ENCODE measurements at regions not wholly inside any gene's neighbourhood (a gene's known extent, or its start where the extent isn't known, plus 50 kb on each side); places are given as distances from the start of the nearest gene placed in this dataset.

- Histone ChIP-seq H3K9me3 (replicated peaks; ENCODE audit: control insufficient read depth, insufficient read depth, low read depth, low read length) (no peaks in the 10 kb centered on the region), H2AFZ (ENCODE audit: low read depth, low read length) (peak overlapping the region; percentile 59), H3K27ac (ENCODE audit: extremely low read depth, low read depth, low read length) (no peak overlapping the region), H3K9ac (ENCODE audit: insufficient read depth in 1 of 2, low read depth in 2 of 2, low read length in 2 of 2) (no peak overlapping the region), H3K4me1 (replicated peaks in 1 of 2; ENCODE audit: control insufficient read depth in 2 of 2, insufficient read depth in 2 of 2, low read length in 2 of 2) (no peaks in the 10 kb centered on the region; a peak in 1 of 5 replicates), H3K9me1 (ENCODE audit: control insufficient read depth, insufficient read depth, low read length) (no peaks in the 10 kb centered on the region), H3K79me2 (ENCODE audit: control insufficient read depth, insufficient read depth, low read length) (no peaks in the 10 kb centered on the region), H3K4me2 (ENCODE audit: insufficient read depth, low read length) (peak overlapping the region; percentile 22; the same call in 1 of the 2 replicates), H4K20me1 (replicated peaks; ENCODE audit: control insufficient read depth, insufficient read depth, low read length) (no peaks in the 10 kb centered on the region), H3K36me3 (ENCODE audit: control insufficient read depth, insufficient read depth, low read length) (no peaks in the 10 kb centered on the region), H3K27me3 (ENCODE audit: control insufficient read depth in 2 of 2, insufficient read depth in 2 of 2, low read length in 2 of 2) (no peaks in the 10 kb centered on the region), H3K4me3 (no peak overlapping the region)
- FAIRE-seq (no peak), ATAC-seq (peak; percentile 65), DNase-seq (ENCODE audit: extremely low read depth in 1 of 4, low spot score in 3 of 4) (no peak)
- intact Hi-C loops (cut with micrococcal nuclease), result no loop called here
- in situ Hi-C loops (cut with MboI), result no loop called here
- ChIA-PET CTCF (ENCODE audit: low intra/inter-chr PET ratio) (no interaction called here), POLR2A (interaction anchor here (0.7 kb wide), 1 partner anchor 265 kb away, joined by 3 read pairs; no protein-coding TSS in a partner anchor)
- WGBS (ENCODE audit: insufficient coverage, low coverage, missing lambda C conversion rate), result 4% methylated on average over 9 of the region's 9 CpGs
- BruUV-seq (replicated peaks), result no TSS peak
- no peak for TF ChIP-seq ZFX (CRISPR knock-in tag; IDR thresholded peaks at IDR 0.05)
- peak; percentile 49; the same call in 1 of the 2 replicates for TF ChIP-seq ZNF766 (CRISPR knock-in tag; conservative IDR thresholded peaks at IDR 0.05)
- TF ChIP-seq AFF4 (CRISPR knock-in tag; IDR thresholded peaks at IDR 0.05), result no peak
- TF ChIP-seq MAFF (IDR thresholded peaks at IDR 0.05; ENCODE audit: low read length), result 0 out of 2 replicates have a peak, but pooled peaks have one; percentile 5
- no peak for TF ChIP-seq RREB1 (CRISPR knock-in tag; IDR thresholded peaks at IDR 0.05)
- no peak for TF ChIP-seq POLR3G (IDR thresholded peaks at IDR 0.05; ENCODE audit: extremely low read depth, insufficient read length, insufficient replicate concordance)
- peak; percentile 44 for TF ChIP-seq MAFG (tag; conservative IDR thresholded peaks at IDR 0.05)
- no peak for TF ChIP-seq ZNF75A (CRISPR knock-in tag; IDR thresholded peaks at IDR 0.05)
- no peak for TF ChIP-seq ZBTB34 (CRISPR knock-in tag; IDR thresholded peaks at IDR 0.05)
Measured at GRCh38 chr5:62689599-62690368, 111.2 kb downstream of the LRRC70 start.

Data from K562 (cell line).